ENCODE measurements at regions not wholly inside any gene's neighbourhood (a gene's known extent, or its start where the extent isn't known, plus 50 kb on each side); places are given as distances from the start of the nearest gene placed in this dataset.

GRCh38 chr2:12114816-12115215 lies 368.4 kb downstream of the LPIN1 start:
- DNase-seq (ENCODE audit: low spot score in 2 of 2), result no peak
- Histone ChIP-seq H3K36me3 (no peaks in the 10 kb centered on the region), H3K27me3 (no peaks in the 10 kb centered on the region), H3K4me3 (no peak overlapping the region), H3K4me1 (peaks cover 0 to 6% (median 0%) of the 10 kb centered on the region in 4 donors), H3K9me3 (no peaks in the 10 kb centered on the region), H3K27ac (no peak overlapping the region)
- TF ChIP-seq POLR2A (IDR thresholded peaks at IDR 0.05), result no peak
- TF ChIP-seq EP300 (IDR thresholded peaks at IDR 0.05), result no peak
- TF ChIP-seq, protein P1, sequence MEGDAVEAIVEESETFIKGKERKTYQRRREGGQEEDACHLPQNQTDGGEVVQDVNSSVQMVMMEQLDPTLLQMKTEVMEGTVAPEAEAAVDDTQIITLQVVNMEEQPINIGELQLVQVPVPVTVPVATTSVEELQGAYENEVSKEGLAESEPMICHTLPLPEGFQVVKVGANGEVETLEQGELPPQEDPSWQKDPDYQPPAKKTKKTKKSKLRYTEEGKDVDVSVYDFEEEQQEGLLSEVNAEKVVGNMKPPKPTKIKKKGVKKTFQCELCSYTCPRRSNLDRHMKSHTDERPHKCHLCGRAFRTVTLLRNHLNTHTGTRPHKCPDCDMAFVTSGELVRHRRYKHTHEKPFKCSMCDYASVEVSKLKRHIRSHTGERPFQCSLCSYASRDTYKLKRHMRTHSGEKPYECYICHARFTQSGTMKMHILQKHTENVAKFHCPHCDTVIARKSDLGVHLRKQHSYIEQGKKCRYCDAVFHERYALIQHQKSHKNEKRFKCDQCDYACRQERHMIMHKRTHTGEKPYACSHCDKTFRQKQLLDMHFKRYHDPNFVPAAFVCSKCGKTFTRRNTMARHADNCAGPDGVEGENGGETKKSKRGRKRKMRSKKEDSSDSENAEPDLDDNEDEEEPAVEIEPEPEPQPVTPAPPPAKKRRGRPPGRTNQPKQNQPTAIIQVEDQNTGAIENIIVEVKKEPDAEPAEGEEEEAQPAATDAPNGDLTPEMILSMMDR (IDR thresholded peaks at IDR 0.05), result no peak
- 0 to 41% methylated on average over 1 of the region's 1 CpG for WGBS, 2 donors

GRCh38 chr2:12116228-12116750 lies 369.9 kb downstream of the LPIN1 start:
- WGBS, 2 donors, result 86 to 91% methylated on average over 7 of the region's 7 CpGs
- H3K9me3 ChIP-seq, result no peaks in the 10 kb centered on the region
- TF ChIP-seq EP300 (IDR thresholded peaks at IDR 0.05) (no peak), POLR2A (IDR thresholded peaks at IDR 0.05) (no peak)
- TF ChIP-seq, protein P1 (IDR thresholded peaks at IDR 0.05), result no peak

GRCh38 chr2:12119841-12120240 lies 373.4 kb downstream of the LPIN1 start:
- Histone ChIP-seq H3K4me3 (no peak overlapping the region), H3K27ac (no peak overlapping the region), H3K36me3 (no peaks in the 10 kb centered on the region), H3K9me3 (no peaks in the 10 kb centered on the region), H3K4me1 (no peaks in the 10 kb centered on the region), H3K27me3 (no peaks in the 10 kb centered on the region)
- DNase-seq (ENCODE audit: low spot score in 2 of 2), result no peak
- TF ChIP-seq, protein P1 (IDR thresholded peaks at IDR 0.05), result no peak
- no peak for TF ChIP-seq EP300 (IDR thresholded peaks at IDR 0.05)
- TF ChIP-seq POLR2A (IDR thresholded peaks at IDR 0.05), result no peak

More at GRCh38 chr2:12116228-12116750, 369.9 kb downstream of the LPIN1 start:
- no peak overlapping the region for H3K4me3 ChIP-seq
- H3K4me1 ChIP-seq, result no peaks in the 10 kb centered on the region
- no peak for DNase-seq (ENCODE audit: low spot score in 2 of 2)
- H3K27ac ChIP-seq, result no peak overlapping the region
- H3K27me3 ChIP-seq, result no peaks in the 10 kb centered on the region
- no peaks in the 10 kb centered on the region for H3K36me3 ChIP-seq

- Histone ChIP-seq H3K9me3 (no peaks in the 10 kb centered on the region), H3K27me3 (no peaks in the 10 kb centered on the region), H3K4me1 (no peaks in the 10 kb centered on the region), H3K27ac (no peak overlapping the region), H3K4me3 (no peak overlapping the region), H3K36me3 (no peaks in the 10 kb centered on the region)
- 77 to 78% methylated on average over 7 of the region's 7 CpGs for WGBS, 2 donors
- no peak for DNase-seq (ENCODE audit: low spot score in 2 of 2)
- TF ChIP-seq, protein P1 (IDR thresholded peaks at IDR 0.05), result no peak
- TF ChIP-seq POLR2A (IDR thresholded peaks at IDR 0.05) (no peak), EP300 (IDR thresholded peaks at IDR 0.05) (no peak)
These were observed 374.1 kb downstream of the LPIN1 start for GRCh38 chr2:12120281-12121150.

DNA sequence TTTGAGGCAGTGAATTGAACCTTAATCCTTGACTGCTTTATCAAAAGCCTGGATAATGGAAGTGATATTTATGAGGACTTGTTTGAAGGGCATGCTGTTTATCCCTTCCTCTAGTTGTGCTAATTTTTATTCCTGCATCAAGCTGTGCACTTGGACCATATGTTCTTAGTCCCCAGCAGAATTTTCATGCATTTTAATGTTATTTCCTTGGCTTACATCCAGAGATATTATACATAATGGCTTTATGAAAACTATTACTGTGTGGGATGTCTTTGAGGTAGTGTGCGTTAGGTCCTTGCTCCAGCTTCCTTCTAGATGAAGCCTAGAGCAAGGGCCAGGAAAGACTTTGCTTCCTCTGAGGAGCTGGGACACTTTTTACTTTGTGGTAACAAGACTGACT lies 378.4 kb downstream of the LPIN1 start:
- Histone ChIP-seq H3K36me3 (no peaks in the 10 kb centered on the region), H3K4me3 (no peak overlapping the region), H3K4me1 (no peaks in the 10 kb centered on the region), H3K27me3 (no peaks in the 10 kb centered on the region), H3K9me3 (peaks cover 0 to 12% (median 0%) of the 10 kb centered on the region in 4 donors), H3K27ac (no peak overlapping the region)
- no peak for DNase-seq (ENCODE audit: low spot score in 2 of 2)
- 56% methylated on average over 1 of the region's 1 CpG for WGBS, 2 donors
- no peak for TF ChIP-seq POLR2A (IDR thresholded peaks at IDR 0.05)
- TF ChIP-seq, protein P1 (IDR thresholded peaks at IDR 0.05), result no peak
- no peak for TF ChIP-seq EP300 (IDR thresholded peaks at IDR 0.05)

Data from tibial nerve (tissue), 4 donors.